NCI-H2029 (cell line): ENCODE measurements at regions not wholly inside any gene's neighbourhood (a gene's known extent, or its start where the extent isn't known, plus 50 kb on each side); places are given as distances from the start of the nearest gene placed in this dataset.

Source experiments
- DNase-seq: peaks from one replicate; lab custom pipeline; 2025; lab: John Stamatoyannopoulos, UW

- no peak for DNase-seq
Observed at GRCh38 chr14:32022938-32023466, 54.1 kb upstream of the ARHGAP5 start.

DNA sequence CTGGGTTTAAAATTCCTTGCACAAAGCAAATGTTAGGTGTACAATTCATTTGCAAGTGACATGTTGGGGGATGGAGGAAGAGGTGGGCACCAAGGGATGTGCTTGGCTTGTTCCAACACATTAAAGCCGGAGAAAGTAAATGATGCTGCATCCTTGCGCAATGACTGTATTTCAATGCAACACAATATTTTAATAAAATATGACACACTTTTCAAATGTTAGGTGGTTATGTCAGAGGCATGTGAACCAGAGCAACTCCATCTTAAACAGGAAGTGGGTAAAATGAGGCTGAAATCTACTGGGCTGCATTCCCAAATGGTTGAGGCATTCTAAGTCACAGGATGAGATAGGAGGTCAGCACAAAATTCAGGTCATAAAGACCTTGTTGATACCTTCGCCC is 53.6 kb upstream of the ARHGAP5 start:
- DNase-seq: no peak

GRCh38 chr14:32027255-32027939 is 49.7 kb upstream of the ARHGAP5 start:
- DNase-seq: no peak
